Naive thymus-derived CD4-positive, alpha-beta T cell (primary cell): ENCODE measurements at regions not wholly inside any gene's neighbourhood (a gene's known extent, or its start where the extent isn't known, plus 50 kb on each side); places are given as distances from the start of the nearest gene placed in this dataset.
"Not testable (repeated sequence)": the region's sequence is repeated elsewhere in the genome, so short reads cannot be mapped to it uniquely, and the experiment has no call there.

Source experiments
- ATAC-seq: fragments of 150-1000 bp; cut with Tn5 transposase; 2 replicates; pipeline ENCODE4 v1.10.0; 2021; ENCODE audit warnings: mild to moderate bottlenecking, moderate library complexity
- CTCF ChIA-PET: fragments of 350-600 bp; sonication (Branson Sonifier 250); formaldehyde crosslinking; loops from one replicate; lab custom pipeline; 2021; ENCODE audit warnings: antibody characterized with exemption; lab: Charles Lee
- POLR2A ChIA-PET: fragments of 350-600 bp; sonication (Branson Sonifier 250); formaldehyde crosslinking; loops from one replicate; lab custom pipeline; 2021; ENCODE audit warnings: antibody characterized with exemption, inconsistent platforms; lab: Charles Lee
- DNase-seq, 9 donors: peaks; one replicate each; pipeline versions ENCODE4 v3.0.0 to v3.0.0-alpha.2; 2020 to 2022; ENCODE audit warnings: mixed read lengths in 1 of 9
- H3K27ac ChIP-seq: one replicate; pipeline ENCODE4 v1.7.0; 2013; ENCODE audit warnings: mild to moderate bottlenecking, low read depth, low read length, moderate library complexity
- H3K27me3 ChIP-seq, 2 donors: one replicate each; pipeline ENCODE4 v1.7.0; 2013; ENCODE audit warnings: low read length in 2 of 2, mild to moderate bottlenecking in 2 of 2, moderate library complexity in 2 of 2; ENCODE audit not compliant: control insufficient read depth in 2 of 2, insufficient read depth in 2 of 2
- H3K36me3 ChIP-seq, 3 experiments: 1 replicate in 2 of 3; 2 replicates in 1 of 3; pipeline ENCODE4 v1.7.0; 2013; ENCODE audit warnings: low read length in 3 of 3, mild to moderate bottlenecking in 3 of 3, moderate library complexity in 1 of 3; ENCODE audit not compliant: insufficient read depth in 3 of 3, control insufficient read depth in 2 of 3
- H3K4me1 ChIP-seq, 2 donors: one replicate each; pipeline ENCODE4 v1.7.0; 2013; ENCODE audit warnings: low read length in 2 of 2, mild to moderate bottlenecking in 2 of 2, moderate library complexity in 1 of 2; ENCODE audit not compliant: control insufficient read depth in 2 of 2, insufficient read depth in 2 of 2
- H3K4me3 ChIP-seq: 2 replicates; pipeline ENCODE4 v1.7.0; 2013; ENCODE audit warnings: mild to moderate bottlenecking, low read length
- H3K9me3 ChIP-seq, 3 experiments: 1 replicate in 2 of 3; 2 replicates in 1 of 3; pipeline ENCODE4 v1.7.0; 2013; ENCODE audit warnings: low read length in 3 of 3; ENCODE audit not compliant: control insufficient read depth in 2 of 3
- H3K27ac Mint-ChIP-seq, 9 donors: one replicate each; pipeline ENCODE4 v1.8.0; 2020 to 2022; ENCODE audit warnings: mixed read lengths in 9 of 9, mild to moderate bottlenecking in 8 of 9, moderate library complexity in 5 of 9, inconsistent platforms in 2 of 9
- H3K27me3 Mint-ChIP-seq, 5 donors: one replicate each; pipeline ENCODE4 v1.8.0; 2021 to 2022; ENCODE audit warnings: mixed read lengths in 5 of 5, mild to moderate bottlenecking in 1 of 5
- H3K36me3 Mint-ChIP-seq, 5 donors: one replicate each; pipeline ENCODE4 v1.8.0; 2020 to 2022; ENCODE audit warnings: mixed read lengths in 5 of 5, mild to moderate bottlenecking in 3 of 5, inconsistent platforms in 1 of 5
- H3K4me1 Mint-ChIP-seq, 7 donors: one replicate each; pipeline ENCODE4 v1.8.0; 2020 to 2022; ENCODE audit warnings: mixed read lengths in 7 of 7, mild to moderate bottlenecking in 3 of 7, inconsistent platforms in 1 of 7
- H3K4me3 Mint-ChIP-seq, 10 donors: one replicate each; pipeline ENCODE4 v1.8.0; 2020 to 2022; ENCODE audit warnings: mild to moderate bottlenecking in 10 of 10, mixed read lengths in 10 of 10, moderate library complexity in 6 of 10, inconsistent platforms in 2 of 10
- H3K9me3 Mint-ChIP-seq, 11 donors: one replicate each; pipeline ENCODE4 v1.8.0; 2020 to 2022; ENCODE audit warnings: mixed read lengths in 11 of 11, mild to moderate bottlenecking in 4 of 11, inconsistent platforms in 1 of 11, moderate library complexity in 1 of 11
- intact Hi-C, 2 donors: fragments of 100-400 bp; cut with micrococcal nuclease; formaldehyde crosslinking; loops; one replicate each; pipeline ENCODE4 v1.15.1; 2023

- ChIA-PET POLR2A (no interaction called here), CTCF (no interaction called here)
- H3K4me1 ChIP-seq = no peaks in the 10 kb centered on the region
- peaks cover 4 to 14% (median 6%) of the 10 kb centered on the region in 5 donors for H3K27me3 Mint-ChIP-seq
- no peak overlapping the region for H3K27ac ChIP-seq
- no peak overlapping the region for H3K27ac Mint-ChIP-seq
- DNase-seq = no peak
- H3K9me3 Mint-ChIP-seq = no peaks in the 10 kb centered on the region
- peaks cover 0 to 3% (median 0%) of the 10 kb centered on the region in 7 donors for H3K4me1 Mint-ChIP-seq
- H3K36me3 ChIP-seq = no peaks in the 10 kb centered on the region
- H3K36me3 Mint-ChIP-seq = no peaks in the 10 kb centered on the region
- H3K9me3 ChIP-seq = no peaks in the 10 kb centered on the region
- intact Hi-C loops = no loop called here
- ATAC-seq = no peak
- no peak overlapping the region for H3K4me3 Mint-ChIP-seq
- no peak overlapping the region for H3K4me3 ChIP-seq
- no peaks in the 10 kb centered on the region for H3K27me3 ChIP-seq
These were observed 75.0 kb upstream of the FST start for GRCh38 chr5:53405396-53405795.

GRCh38 chr5:53406630-53407316 is 73.7 kb upstream of the FST start:
- Mint-ChIP-seq H3K9me3 (no peaks in the 10 kb centered on the region), H3K4me1 (peaks cover 0 to 17% (median 7%) of the 10 kb centered on the region in 7 donors), H3K27ac (no peak overlapping the region), H3K36me3 (no peaks in the 10 kb centered on the region), H3K4me3 (no peak overlapping the region), H3K27me3 (peaks cover 0 to 6% (median 4%) of the 10 kb centered on the region in 5 donors)
- CTCF ChIA-PET = no interaction called here
- Histone ChIP-seq H3K4me1 (no peaks in the 10 kb centered on the region), H3K4me3 (no peak overlapping the region), H3K36me3 (no peaks in the 10 kb centered on the region), H3K27ac (no peak overlapping the region), H3K27me3 (no peaks in the 10 kb centered on the region), H3K9me3 (no peaks in the 10 kb centered on the region)
- ATAC-seq = no peak
- intact Hi-C loops = no loop called here
- POLR2A ChIA-PET = no interaction called here
- no peak for DNase-seq

GRCh38 chr5:53407373-53407772 is 73.1 kb upstream of the FST start:
- ATAC-seq (no peak), DNase-seq (no peak)
- CTCF ChIA-PET = no interaction called here
- Mint-ChIP-seq H3K4me3 (no peak overlapping the region), H3K9me3 (no peaks in the 10 kb centered on the region), H3K36me3 (no peaks in the 10 kb centered on the region), H3K4me1 (peaks cover 0 to 20% (median 7%) of the 10 kb centered on the region in 7 donors), H3K27ac (no peak overlapping the region), H3K27me3 (peaks cover 0 to 2% (median under 1%) of the 10 kb centered on the region in 5 donors)
- H3K27ac ChIP-seq = no peak overlapping the region
- H3K9me3 ChIP-seq = no peaks in the 10 kb centered on the region
- no peak overlapping the region for H3K4me3 ChIP-seq
- POLR2A ChIA-PET = no interaction called here
- no peaks in the 10 kb centered on the region for H3K4me1 ChIP-seq
- intact Hi-C loops = no loop called here
- H3K36me3 ChIP-seq = no peaks in the 10 kb centered on the region
- no peaks in the 10 kb centered on the region for H3K27me3 ChIP-seq

- H3K27me3 Mint-ChIP-seq = no peaks in the 10 kb centered on the region
- H3K4me1 Mint-ChIP-seq = peaks cover 0 to 20% (median 7%) of the 10 kb centered on the region in 7 donors
- no peaks in the 10 kb centered on the region for H3K4me1 ChIP-seq
- DNase-seq (no peak), ATAC-seq (no peak)
- POLR2A ChIA-PET = no interaction called here
- H3K27ac Mint-ChIP-seq = no peak overlapping the region
- H3K27me3 ChIP-seq = no peaks in the 10 kb centered on the region
- no peaks in the 10 kb centered on the region for H3K9me3 ChIP-seq
- CTCF ChIA-PET = interaction anchor here (0.5 kb wide), 1 partner anchor 316 kb away, joined by 3 read pairs; no protein-coding TSS in a partner anchor
- H3K36me3 ChIP-seq = no peaks in the 10 kb centered on the region
- peak overlapping the region in 3 of 10 donors; percentile 5 to 40 (median 17) for H3K4me3 Mint-ChIP-seq
- H3K36me3 Mint-ChIP-seq = no peaks in the 10 kb centered on the region
- peaks cover 0 to 4% (median 0%) of the 10 kb centered on the region in 11 donors for H3K9me3 Mint-ChIP-seq
- intact Hi-C loops = no loop called here
- H3K4me3 ChIP-seq = no peak overlapping the region
- H3K27ac ChIP-seq = no peak overlapping the region
These were observed 69.0 kb upstream of the FST start for GRCh38 chr5:53411388-53411787.

- POLR2A ChIA-PET, H3K36me3 ChIP-seq, H3K36me3 Mint-ChIP-seq, H3K27me3 ChIP-seq, H3K4me1 ChIP-seq, H3K4me3 Mint-ChIP-seq, CTCF ChIA-PET, H3K9me3 ChIP-seq, H3K9me3 Mint-ChIP-seq, H3K27ac Mint-ChIP-seq, H3K27me3 Mint-ChIP-seq, DNase-seq, ATAC-seq, H3K27ac ChIP-seq, H3K4me3 ChIP-seq, intact Hi-C loops: not testable (repeated sequence)
- peaks cover 0 to 20% (median 7%) of the 10 kb centered on the region in 7 donors for H3K4me1 Mint-ChIP-seq
These were observed 67.9 kb upstream of the FST start for GRCh38 chr5:53412499-53412898.

- Mint-ChIP-seq H3K9me3 (peaks cover 0 to 4% (median 0%) of the 10 kb centered on the region in 11 donors), H3K4me3 (no peak overlapping the region), H3K36me3 (no peaks in the 10 kb centered on the region), H3K27me3 (peaks cover 0 to 9% (median under 1%) of the 10 kb centered on the region in 5 donors), H3K27ac (no peak overlapping the region), H3K4me1 (peaks cover 0 to 8% (median 2%) of the 10 kb centered on the region in 7 donors)
- CTCF ChIA-PET = no interaction called here
- Histone ChIP-seq H3K27ac (no peak overlapping the region), H3K27me3 (no peaks in the 10 kb centered on the region), H3K4me1 (no peaks in the 10 kb centered on the region), H3K9me3 (no peaks in the 10 kb centered on the region), H3K36me3 (no peaks in the 10 kb centered on the region), H3K4me3 (no peak overlapping the region)
- no peak for DNase-seq
- no peak for ATAC-seq
- intact Hi-C loops = no loop called here
- POLR2A ChIA-PET = no interaction called here
These were observed 64.2 kb upstream of the FST start for GRCh38 chr5:53416144-53416738.

- H3K36me3 ChIP-seq = no peaks in the 10 kb centered on the region
- H3K27ac ChIP-seq = no peak overlapping the region
- no peaks in the 10 kb centered on the region for H3K27me3 ChIP-seq
- no peak overlapping the region for H3K27ac Mint-ChIP-seq
- peaks cover 0 to 4% (median 0%) of the 10 kb centered on the region in 11 donors for H3K9me3 Mint-ChIP-seq
- peaks cover 3 to 22% (median 11%) of the 10 kb centered on the region in 5 donors for H3K27me3 Mint-ChIP-seq
- H3K36me3 Mint-ChIP-seq = no peaks in the 10 kb centered on the region
- DNase-seq (no peak), ATAC-seq (no peak)
- intact Hi-C loops = no loop called here
- H3K4me3 ChIP-seq = no peak overlapping the region
- H3K4me3 Mint-ChIP-seq = no peak overlapping the region
- ChIA-PET CTCF (no interaction called here), POLR2A (no interaction called here)
- H3K9me3 ChIP-seq = no peaks in the 10 kb centered on the region
- no peaks in the 10 kb centered on the region for H3K4me1 ChIP-seq
- no peaks in the 10 kb centered on the region for H3K4me1 Mint-ChIP-seq
These were observed 62.0 kb upstream of the FST start for GRCh38 chr5:53418409-53418808.
